ENCODE measurements at regions not wholly inside any gene's neighbourhood (a gene's known extent, or its start where the extent isn't known, plus 50 kb on each side); places are given as distances from the start of the nearest gene placed in this dataset.
A peak's percentile ranks its signal among the peaks of the same experiment; 100 is the strongest.

DNA sequence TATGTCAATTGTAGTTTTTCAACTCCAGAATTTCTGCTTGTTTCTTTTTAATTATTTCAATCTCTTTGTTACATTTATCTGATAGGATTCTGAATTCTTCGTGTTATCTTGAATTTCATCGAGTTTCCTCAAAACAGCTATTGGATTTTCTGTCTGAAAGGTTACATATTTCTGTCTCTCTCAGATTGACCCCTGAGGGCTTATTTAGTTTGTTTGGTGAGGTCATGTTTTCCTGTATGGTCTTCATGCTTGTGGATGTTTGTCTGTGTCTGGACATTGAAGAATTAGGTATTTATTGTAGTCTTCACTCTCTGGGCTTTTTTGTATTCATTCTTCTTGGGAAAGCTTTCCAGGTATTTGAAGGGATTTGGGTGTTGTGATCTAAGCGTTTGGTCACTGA lies 85.6 kb downstream of the SNAPC1 start:
- DNase-seq: no peak

- no peak for DNase-seq
Observed at GRCh38 chr14:61854898-61855297, 92.7 kb downstream of the SNAPC1 start.

- peak; percentile 58 for DNase-seq
Observed at GRCh38 chr14:61860294-61860918, 98.2 kb downstream of the SNAPC1 start.

DNA sequence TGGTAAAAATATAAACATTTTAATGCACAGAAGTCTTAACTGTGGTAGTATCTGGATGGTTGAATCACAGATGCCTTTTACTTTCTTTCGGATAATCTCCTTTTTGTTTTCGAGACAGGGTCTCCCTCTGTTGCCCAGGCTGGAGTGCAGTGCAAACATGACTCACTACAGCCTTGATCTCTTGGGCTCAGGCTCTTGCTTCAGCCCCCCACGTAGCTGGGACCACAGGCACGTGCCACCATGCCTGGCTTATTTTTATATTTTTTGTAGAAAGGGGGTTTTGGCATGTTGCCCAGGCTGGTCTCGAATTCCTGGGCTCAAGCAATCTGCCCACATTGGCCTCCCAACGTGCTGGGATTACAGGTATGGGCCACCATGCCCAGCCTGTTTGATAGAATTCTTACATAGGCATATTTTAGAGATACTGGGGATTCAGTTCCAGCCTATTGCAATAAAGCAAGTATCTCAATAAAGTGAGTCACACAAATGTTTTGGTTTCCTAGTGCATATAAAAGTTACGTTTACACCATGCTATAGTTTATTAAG lies 99.2 kb downstream of the SNAPC1 start:
- no peak for DNase-seq

- DNase-seq: no peak
Observed at GRCh38 chr14:61864329-61864898, 102.2 kb downstream of the SNAPC1 start.

DNA sequence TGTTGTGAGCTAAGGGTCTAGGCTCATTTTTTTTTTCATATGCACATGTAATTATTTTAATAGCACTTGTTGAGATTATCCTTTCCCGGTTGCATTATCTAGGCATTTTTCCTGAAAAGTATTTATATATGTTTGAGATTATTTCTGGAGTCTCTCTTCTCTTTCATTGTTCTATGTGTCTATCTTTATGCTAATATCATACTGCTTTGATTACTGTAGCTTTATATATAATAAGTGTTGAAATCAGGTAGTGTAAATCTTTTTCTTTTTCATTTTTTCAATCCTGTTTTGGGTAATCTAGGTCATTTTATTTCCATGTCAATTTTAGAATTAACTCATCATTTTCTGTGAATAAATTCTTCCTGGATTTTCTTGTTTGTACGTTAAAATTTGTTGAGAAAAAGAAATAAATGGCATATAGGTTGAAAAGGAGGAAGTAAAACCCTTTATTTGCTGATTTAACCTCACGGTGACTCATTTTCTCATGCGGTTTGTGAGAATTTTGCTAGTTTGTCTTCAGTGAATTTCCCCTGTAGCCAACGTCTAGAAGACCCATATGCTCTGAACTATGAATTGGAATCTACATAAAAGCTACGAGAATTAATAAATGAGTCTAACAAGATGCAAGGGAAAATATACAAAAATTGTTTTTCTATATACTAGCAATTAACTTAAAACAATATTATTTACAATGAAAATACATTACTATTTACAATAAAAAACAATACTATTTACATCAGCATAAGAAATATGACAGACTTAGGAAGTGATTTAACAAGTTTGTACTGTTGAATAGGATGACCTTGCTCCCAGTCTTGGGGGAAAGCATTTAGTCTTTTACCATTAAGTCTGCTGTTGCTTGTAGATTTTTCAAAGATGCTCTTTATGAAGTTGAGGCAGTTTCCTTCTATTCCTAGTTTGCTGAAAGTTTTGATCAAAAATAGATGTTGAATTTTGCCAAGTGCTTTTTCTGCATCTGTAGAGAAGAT lies 105.0 kb downstream of the SNAPC1 start:
- no peak for DNase-seq

GRCh38 chr14:61868846-61869245 lies 106.6 kb downstream of the SNAPC1 start:
- DNase-seq: no peak

DNA sequence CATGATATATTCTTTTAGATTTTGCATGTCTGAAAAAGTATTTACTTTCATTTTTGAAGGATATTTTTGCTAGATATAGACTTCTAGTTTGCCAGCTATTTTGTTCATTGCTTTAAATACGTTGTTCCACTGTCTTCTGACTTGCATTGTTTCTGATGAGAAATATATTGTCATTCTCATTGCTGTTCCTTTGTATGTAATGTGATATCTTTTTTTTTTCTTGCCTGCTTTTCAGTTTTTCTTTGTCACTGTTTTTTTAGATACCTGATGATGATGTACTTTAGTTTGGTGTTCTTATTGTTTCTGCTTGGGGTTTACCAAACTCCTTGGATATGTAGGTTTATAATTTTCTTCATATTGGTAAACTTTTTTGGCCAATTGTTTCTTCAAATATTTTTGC lies 107.9 kb downstream of the SNAPC1 start:
- no peak for DNase-seq

- no peak for DNase-seq
Observed at GRCh38 chr14:61872452-61872851, 110.2 kb downstream of the SNAPC1 start.

DNA sequence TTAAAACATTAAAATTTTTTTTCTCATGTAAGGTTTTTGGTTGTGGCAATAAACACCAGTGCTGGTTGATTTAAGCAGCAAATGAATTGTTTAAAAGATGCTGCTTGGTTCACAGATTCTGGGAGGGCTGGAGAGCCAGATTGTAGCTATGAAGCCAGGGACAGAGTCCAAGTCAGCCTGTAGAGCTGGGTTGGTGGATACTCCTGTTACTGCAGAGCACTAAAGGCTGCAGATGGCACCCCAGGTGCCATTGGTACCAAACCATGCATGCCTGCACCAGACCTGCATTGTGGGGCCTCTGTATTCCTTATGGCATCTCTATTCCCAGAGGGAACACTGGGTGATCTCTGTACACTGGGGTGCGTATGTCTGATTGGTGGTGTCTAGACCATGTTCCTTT lies 113.3 kb downstream of the SNAPC1 start:
- no peak for DNase-seq

GRCh38 chr14:61876362-61877034 lies 114.3 kb downstream of the SNAPC1 start:
- no peak for DNase-seq

DNA sequence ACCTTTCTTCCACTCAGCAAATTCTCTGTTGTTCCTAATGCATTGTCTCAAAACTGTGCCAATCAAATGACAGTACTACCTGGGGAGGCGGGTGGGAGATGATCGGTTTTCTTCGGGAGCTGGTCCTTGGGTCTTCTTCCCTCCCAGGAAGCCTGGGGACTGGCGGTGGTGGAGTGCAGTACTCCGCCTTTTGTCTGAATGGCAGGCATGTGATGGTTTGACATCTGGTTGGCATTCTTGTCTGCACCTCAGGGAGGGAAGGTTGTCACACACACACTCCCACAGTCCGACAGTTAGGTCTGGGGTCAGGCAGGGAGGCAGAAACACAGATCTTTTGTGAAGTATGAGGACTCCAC lies 114.8 kb downstream of the SNAPC1 start:
- no peak for DNase-seq

DNA sequence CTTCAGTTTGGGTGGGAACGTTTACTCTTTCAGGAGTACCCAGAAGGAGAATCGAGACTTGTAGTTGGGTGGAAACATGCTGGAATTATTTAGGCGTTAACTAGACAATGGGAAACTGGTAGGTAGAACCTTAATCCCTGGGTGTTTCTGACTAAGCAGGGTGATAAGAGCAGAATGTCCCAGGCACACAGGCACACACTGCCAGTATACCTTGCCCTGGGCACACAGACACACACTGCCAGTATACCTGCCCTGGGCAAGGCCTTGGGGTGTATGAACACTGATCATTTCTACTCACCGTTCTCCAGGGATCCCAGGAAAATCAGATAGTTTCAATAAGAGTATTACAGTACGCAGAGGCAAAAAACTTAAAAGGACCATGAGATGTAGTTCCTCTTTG lies 115.5 kb downstream of the SNAPC1 start:
- DNase-seq: no peak

DNA sequence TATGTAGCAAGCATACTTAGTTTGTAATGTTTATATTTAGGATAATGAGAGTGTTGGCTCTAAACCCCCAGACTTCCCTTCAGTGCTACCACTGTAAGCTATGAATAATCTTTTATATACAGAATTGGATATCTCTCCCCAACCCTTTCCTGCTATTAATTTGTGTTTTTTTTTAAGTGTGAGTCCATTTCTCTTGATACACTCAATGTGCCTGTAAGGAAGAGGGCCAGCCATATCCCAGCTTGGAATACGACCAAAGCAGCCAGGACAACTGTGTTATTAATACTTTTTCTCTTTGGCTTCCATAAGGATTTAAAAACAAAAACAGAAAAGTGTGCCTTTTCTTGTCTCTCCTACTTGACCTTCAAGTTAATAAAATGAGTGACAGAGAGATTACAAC lies 116.7 kb downstream of the SNAPC1 start:
- no peak for DNase-seq

DNA sequence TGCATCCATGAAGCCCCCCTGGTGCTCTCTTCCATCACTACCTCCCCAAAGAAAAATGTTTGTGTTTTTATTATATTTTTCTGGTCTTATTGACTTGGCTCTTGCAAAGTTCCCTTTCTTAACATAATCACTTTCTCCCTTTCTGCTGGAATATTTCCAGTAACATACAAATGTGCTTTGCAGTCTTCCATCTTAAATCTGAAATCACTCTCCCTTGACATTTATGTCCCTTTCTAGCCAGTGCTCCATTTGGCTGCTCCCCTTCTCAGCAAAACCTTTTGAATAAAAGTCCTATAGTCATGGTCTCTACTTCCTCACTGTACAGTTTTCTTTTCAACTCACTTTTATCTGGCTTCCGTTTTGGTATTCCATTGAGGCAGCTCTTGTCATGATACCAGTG lies 118.8 kb downstream of the SNAPC1 start:
- DNase-seq: no peak

DNA sequence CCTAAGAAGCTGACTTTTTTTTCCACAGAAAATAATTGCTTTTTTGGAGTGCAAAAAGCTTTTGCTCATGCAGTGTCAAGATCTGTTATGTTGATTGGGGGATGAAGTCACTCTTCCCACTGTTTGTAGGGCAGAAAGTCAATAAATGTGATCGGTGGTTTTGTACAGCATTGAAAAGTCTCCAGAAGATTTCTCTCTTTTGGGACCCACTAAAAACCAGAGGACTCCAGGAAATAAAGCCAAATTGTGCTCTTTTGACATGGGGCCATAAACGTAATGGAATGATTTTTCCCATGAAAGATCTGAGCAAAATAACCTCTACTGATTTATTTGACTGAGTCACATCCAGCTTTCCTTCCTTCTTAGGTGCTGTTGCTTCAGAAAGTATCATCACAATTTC lies 122.5 kb downstream of the SNAPC1 start:
- no peak for DNase-seq

DNA sequence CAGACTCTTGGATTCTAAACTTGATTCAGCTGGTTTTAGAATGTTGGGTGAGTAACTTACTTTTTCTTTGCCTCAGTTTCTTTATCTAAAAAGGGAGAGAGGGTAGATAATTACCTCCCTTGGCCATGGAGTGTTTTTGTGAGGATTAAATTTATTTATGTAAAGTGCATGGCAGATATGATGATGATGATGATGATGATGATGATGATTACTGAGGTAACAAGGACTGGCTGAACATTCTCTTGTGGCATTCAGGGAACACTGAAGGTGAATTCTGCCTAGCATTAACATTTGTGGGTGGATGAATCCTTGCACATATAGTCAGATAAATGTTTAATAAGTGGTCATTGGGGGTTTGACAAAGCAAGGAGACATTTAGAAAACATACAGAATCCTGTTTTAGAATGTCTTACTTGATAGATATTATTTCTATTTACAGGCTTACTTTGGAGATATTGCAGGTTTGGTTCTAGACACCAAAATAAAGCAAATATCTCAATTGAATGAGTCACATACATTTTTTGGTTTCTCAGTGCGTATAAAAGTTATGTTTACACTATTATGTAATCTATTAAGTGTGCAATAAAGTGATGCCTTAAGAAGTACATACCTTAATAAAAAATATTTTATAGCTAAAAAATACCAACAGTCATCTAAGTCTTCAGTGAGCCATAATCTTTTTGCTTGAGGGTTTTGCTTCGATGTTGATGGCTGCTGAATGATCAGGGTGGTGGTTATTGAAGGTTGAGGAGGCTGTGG lies 123.2 kb downstream of the SNAPC1 start:
- no peak for DNase-seq

GRCh38 chr14:61887628-61888027 lies 125.4 kb downstream of the SNAPC1 start:
- no peak for DNase-seq

DNA sequence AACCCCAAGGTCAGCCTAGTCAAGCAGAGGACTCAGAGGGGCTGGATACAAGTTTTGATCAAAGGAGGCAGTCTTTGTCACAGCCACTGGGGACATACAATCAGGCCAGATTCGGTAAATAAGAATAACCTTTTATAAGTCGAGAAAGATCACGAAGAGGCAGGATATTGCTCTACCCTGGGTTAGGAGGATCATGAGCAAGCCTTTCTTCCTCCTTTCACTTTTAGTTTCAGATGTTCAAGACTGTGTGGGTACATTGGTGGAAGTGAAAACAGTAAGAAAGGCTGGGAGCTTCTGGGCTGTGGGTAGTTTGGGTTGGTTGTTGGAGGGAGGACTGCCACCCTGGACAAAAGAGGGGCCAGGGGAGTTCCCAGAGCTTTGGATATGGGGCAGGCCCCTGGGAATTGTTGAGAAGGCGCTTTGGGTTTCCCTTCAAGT lies 127.7 kb downstream of the SNAPC1 start:
- DNase-seq: peak; percentile 27

- DNase-seq: no peak
Observed at GRCh38 chr14:61891170-61891569, 128.9 kb downstream of the SNAPC1 start.

DNA sequence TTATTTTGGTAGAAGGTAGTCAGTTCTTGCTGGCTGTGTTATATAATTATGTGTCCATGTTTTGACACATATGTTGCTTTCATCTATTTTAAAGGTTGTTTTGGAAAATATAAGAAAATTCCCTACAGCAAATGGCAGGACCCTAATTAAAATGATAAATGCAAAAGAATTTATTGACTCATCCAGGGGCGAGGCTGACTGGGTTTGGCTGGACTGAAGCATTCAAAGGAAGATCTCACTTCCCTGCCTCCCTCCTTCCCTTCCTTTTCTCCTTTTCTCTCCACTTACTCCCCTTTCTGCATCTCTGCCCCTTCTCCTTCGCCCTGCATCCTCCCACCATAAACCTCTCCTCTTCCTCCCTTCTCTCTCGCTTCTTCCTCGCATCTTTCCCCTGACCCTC lies 129.6 kb downstream of the SNAPC1 start:
- no peak for DNase-seq

- no peak for DNase-seq
Observed at GRCh38 chr14:61893371-61893940, 131.2 kb downstream of the SNAPC1 start.

Measured in CD4-positive, alpha-beta T cell treated with Interleukin-15 for 1 hour (primary cell).